Cerebellar nuclear complex (tissue), 1 donor: ENCODE measurements at regions not wholly inside any gene's neighbourhood (a gene's known extent, or its start where the extent isn't known, plus 50 kb on each side); places are given as distances from the start of the nearest gene placed in this dataset.

ENCODE experiments used
- DNase-seq, 2 experiments: peaks; one replicate each; lab custom pipeline; 2025; lab: John Stamatoyannopoulos, UW

- peak in 1 of 2 experiments; percentile 7 for DNase-seq
Measured at GRCh38 chr1:232519186-232519585, 110.7 kb downstream of the SIPA1L2 start.

GRCh38 chr1:232518349-232518748 lies 111.6 kb downstream of the SIPA1L2 start:
- no peak for DNase-seq

GRCh38 chr1:232517204-232517603 lies 112.7 kb downstream of the SIPA1L2 start:
- no peak for DNase-seq

GRCh38 chr1:232515706-232516105 lies 114.2 kb downstream of the SIPA1L2 start:
- no peak for DNase-seq

- no peak for DNase-seq
Measured at GRCh38 chr1:232512712-232513111, 117.2 kb downstream of the SIPA1L2 start.

GRCh38 chr1:232511172-232511571 lies 118.8 kb downstream of the SIPA1L2 start:
- DNase-seq, result no peak

GRCh38 chr1:232510367-232511110 lies 119.4 kb downstream of the SIPA1L2 start:
- DNase-seq, result no peak

- DNase-seq, result no peak
Measured at GRCh38 chr1:232509570-232509969, 120.4 kb downstream of the SIPA1L2 start.

- DNase-seq, result no peak
Measured at GRCh38 chr1:232508130-232508701, 121.7 kb downstream of the SIPA1L2 start.

- no peak for DNase-seq
Measured at GRCh38 chr1:232507571-232507970, 122.4 kb downstream of the SIPA1L2 start.

- no peak for DNase-seq
Measured at GRCh38 chr1:232505884-232506283, 124.0 kb downstream of the SIPA1L2 start.

GRCh38 chr1:232504651-232505050 lies 125.3 kb downstream of the SIPA1L2 start:
- DNase-seq, result no peak

GRCh38 chr1:232503497-232503896 lies 126.4 kb downstream of the SIPA1L2 start:
- DNase-seq, result no peak

GRCh38 chr1:232501854-232502253 lies 128.1 kb downstream of the SIPA1L2 start:
- no peak for DNase-seq

GRCh38 chr1:232499188-232499587 lies 130.7 kb downstream of the SIPA1L2 start:
- no peak for DNase-seq

- DNase-seq, result no peak
Measured at GRCh38 chr1:232493869-232494268, 136.1 kb downstream of the SIPA1L2 start.

- no peak for DNase-seq
Measured at GRCh38 chr1:232489256-232489655, 140.7 kb downstream of the SIPA1L2 start.

- no peak for DNase-seq
Measured at GRCh38 chr1:232487236-232487635, 142.7 kb downstream of the SIPA1L2 start.

- DNase-seq, result no peak
Measured at GRCh38 chr1:232486454-232487207, 143.3 kb downstream of the SIPA1L2 start.

- DNase-seq, result no peak
Measured at GRCh38 chr1:232486006-232486405, 143.9 kb downstream of the SIPA1L2 start.

- no peak for DNase-seq
Measured at GRCh38 chr1:232484856-232485255, 145.1 kb downstream of the SIPA1L2 start.

GRCh38 chr1:232483826-232484225 lies 146.1 kb downstream of the SIPA1L2 start:
- DNase-seq, result no peak

- no peak for DNase-seq
Measured at GRCh38 chr1:232481091-232481490, 148.8 kb downstream of the SIPA1L2 start.
